ENCODE measurements at regions not wholly inside any gene's neighbourhood (a gene's known extent, or its start where the extent isn't known, plus 50 kb on each side); places are given as distances from the start of the nearest gene placed in this dataset.

- TF ChIP-seq POLR2AphosphoS5 (IDR thresholded peaks at IDR 0.05) (no peak), CTCF (IDR thresholded peaks at IDR 0.05) (no peak)
Measured at GRCh38 chr9:13555516-13555915, 276.0 kb upstream of the MPDZ start.

All from stomach (tissue), 4 donors.